ENCODE measurements at regions not wholly inside any gene's neighbourhood (a gene's known extent, or its start where the extent isn't known, plus 50 kb on each side); places are given as distances from the start of the nearest gene placed in this dataset.

DNA sequence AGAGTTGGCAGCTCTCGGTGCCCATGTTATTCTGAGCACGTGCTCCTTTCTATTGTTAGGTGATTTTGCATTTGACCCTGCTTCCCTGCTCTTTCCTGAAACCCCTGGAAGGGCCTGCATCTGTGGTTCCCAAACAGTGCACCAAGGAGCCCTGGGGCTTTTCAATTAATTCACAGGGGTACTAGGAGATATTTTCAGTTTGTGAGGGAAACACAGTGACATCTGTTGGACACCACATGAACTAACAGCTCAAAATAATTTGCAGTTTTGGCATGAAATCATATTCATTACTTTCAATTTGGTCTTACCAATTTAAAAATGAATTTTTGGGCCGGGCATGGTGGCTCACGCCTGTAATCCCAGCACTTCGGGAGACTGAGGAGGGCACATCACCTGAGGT is 156.6 kb downstream of the GATB start:
- DNase-seq (ENCODE audit: low spot score) (no peak), FAIRE-seq (no peak)

DNA sequence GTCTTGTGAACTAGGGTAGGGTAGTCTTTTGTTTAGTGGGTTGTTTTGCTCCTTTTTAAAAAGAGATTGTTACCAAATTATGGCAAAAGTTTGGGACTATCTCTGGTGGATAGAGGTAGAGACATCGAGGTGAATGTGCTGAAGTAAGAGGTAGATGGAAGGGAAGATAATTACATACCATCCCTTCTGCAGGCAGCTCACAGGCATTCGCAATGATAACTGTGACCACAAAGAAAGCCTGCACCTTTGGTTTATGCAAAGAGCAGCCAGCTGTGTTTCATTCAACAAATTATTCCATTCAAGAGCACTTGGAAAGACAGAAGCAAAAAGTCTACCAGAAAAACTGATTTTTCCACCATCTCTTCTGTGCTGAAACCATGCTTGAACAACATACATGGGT is 155.6 kb downstream of the GATB start:
- FAIRE-seq (no peak), DNase-seq (ENCODE audit: low spot score) (no peak)

DNA sequence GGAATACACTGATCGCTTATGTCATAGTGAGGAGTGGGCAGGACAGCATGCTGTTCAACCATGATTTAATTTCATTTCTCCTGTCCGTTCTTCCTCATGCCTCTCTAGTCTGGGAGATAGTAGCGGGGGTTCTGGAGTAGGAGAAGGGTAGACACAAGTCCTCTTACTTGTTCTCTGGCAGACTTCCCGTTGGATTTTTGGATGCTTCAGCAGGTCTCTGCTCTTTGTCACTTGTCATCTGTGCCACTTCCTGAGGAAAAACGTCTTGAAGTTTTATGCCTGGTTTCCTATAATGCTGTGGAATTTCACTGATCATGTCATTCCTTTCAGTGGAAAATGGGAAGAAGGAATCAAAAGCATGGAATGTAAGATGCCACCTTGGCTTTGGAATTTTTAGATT is 154.7 kb downstream of the GATB start:
- DNase-seq (ENCODE audit: low spot score) (no peak), FAIRE-seq (no peak)

DNA sequence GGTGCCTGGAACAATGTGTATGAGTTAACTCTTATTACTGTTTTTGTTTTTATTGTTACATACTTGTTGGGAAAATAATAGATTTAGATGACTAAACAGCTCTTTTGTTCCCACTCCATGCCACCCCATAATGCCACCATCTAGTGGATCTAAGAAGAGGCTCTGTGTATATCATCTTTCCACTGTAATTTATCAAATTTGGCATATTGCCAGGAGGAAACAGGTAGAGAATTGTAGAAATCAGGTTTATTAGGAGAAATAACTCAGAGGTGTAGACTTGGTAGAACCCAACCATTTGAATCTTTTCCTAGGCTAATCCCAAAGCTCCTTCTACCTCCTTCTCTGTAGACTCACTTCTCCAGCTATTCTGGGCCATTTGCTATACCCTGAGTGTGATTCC is 150.6 kb downstream of the GATB start:
- DNase-seq (ENCODE audit: low spot score) (no peak), FAIRE-seq (no peak)

DNA sequence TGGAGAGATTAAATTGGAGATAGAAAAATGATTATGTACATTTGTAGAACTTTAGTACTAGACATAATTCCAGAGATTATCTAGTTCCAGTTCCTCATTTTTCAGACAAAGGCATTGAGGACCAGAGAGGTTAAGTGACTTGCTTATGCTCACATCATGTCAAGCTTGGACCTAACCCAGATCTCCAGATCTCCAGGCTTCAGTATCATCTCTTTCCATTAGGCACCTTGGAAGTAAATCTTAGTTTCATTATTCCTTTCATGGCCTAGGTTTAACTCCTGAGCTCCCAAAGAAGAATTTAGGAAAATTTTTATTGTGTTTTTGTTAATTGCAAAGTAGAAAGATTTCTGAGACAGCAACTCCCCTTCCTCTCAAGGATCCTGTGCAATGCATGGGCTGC is 148.8 kb downstream of the GATB start:
- DNase-seq (ENCODE audit: low spot score) (no peak), FAIRE-seq (no peak)

DNA sequence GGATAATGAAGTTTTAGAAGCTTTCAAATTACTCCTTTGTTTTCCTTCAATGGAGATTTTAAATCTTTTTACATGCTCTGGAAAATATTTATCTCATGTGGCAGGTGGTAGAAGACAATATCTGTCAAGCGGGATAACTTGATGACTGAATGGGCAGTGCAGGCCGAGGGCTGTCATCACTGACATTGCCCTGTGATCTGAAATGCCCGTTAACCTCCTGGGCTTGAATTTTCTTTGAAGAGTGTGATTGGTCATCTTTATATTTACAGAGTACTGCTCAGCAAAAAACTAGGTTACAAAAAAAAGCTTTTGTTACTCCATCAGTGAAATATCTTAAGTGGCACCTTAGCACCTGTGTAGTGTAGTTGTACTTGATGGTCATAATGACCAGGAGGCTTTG is 147.5 kb downstream of the GATB start:
- FAIRE-seq (no peak), DNase-seq (ENCODE audit: low spot score) (no peak)

DNA sequence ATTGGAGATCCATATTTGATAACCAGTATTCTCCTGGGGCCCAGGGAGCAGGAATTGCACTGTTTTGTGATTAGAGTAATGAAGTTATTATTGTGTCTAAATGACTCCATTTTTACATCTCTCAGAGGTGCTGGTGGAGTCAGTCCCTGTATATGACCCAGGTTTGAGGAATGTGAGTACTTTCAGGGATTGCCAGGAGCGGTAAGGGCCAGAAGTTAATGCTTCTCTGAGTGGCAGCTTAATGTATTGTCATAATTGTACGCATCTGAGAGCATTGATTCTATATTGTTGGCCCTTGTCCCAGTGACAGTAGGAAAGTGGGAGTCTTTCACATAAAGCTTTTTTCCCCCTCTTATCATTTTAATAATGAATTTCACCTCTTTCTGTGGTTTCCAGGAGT is 146.2 kb downstream of the GATB start:
- DNase-seq (ENCODE audit: low spot score) = no peak
- FAIRE-seq = no peak

DNA sequence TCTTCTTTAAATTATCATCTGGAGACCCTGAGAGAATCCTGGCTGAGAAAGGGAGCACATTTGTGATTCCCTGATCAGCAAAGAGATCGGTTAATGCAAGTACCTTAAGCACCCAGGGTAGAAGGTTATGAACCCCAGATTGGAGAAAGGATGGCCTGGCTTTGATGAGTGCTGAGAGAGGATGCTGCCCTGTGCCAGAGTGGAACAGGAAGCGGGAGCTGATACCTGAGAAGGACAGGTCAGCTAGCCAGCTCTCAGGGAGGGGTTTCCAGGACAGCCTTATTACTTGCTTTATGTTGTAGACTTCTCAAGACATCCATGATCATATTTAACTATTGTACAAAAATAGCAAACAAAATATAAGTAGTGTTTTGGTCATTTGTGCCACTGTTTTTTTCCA is 141.9 kb downstream of the GATB start:
- DNase-seq (ENCODE audit: low spot score) (no peak), FAIRE-seq (no peak)

DNA sequence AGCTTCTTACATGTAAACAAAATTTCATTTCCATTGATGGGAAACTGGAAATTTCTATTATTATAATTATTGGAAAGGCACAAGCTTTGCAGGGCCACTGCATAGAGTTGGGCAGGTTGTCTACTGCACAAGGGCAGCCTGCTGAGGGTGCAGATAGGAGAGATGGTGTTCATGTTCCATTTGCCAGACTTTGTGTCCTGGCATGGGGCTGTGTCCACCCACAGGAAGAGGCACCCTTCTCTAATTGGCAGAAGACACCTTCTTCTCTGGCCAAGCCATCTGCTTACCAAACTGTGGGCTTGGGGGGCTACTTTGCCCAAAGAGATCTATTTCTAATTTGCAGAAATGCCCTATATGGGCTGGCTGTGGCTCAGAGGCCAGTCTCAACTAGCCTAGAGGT is 140.7 kb downstream of the GATB start:
- FAIRE-seq (no peak), DNase-seq (ENCODE audit: low spot score) (no peak)

All from RCC 7860 (cell line).